Gastrocnemius medialis (tissue), 4 donors: ENCODE measurements at regions not wholly inside any gene's neighbourhood (a gene's known extent, or its start where the extent isn't known, plus 50 kb on each side); places are given as distances from the start of the nearest gene placed in this dataset.

Experiments
- CTCF ChIP-seq, 5 experiments: fragments of 450-650 bp in 3 of 5; fragments of 200-600 bp in 2 of 5; sonication (generic) in 2 of 5; IDR thresholded peaks in 4 of 5; conservative IDR thresholded peaks in 1 of 5; 1 replicate in 4 of 5; 2 replicates in 1 of 5; pipeline ENCODE4 v1.5.1; 2016 to 2019; ENCODE audit warnings: antibody characterized with exemption in 5 of 5, mild to moderate bottlenecking in 3 of 5, moderate library complexity in 3 of 5
- POLR2A ChIP-seq, 2 donors: fragments of 450-650 bp; IDR thresholded peaks; one replicate each; pipeline ENCODE4 v1.6.1; 2017; ENCODE audit warnings: antibody characterized with exemption in 2 of 2, mild to moderate bottlenecking in 2 of 2, moderate library complexity in 2 of 2

- no peak for TF ChIP-seq CTCF (IDR thresholded peaks at IDR 0.05 in 4 of 5, conservative IDR thresholded peaks at IDR 0.05 in 1 of 5)
- TF ChIP-seq POLR2A (IDR thresholded peaks at IDR 0.05): no peak
Measured at GRCh38 chr6:11345536-11345935, 113.1 kb upstream of the NEDD9 start.
